GM10248 (cell line): ENCODE measurements at regions not wholly inside any gene's neighbourhood (a gene's known extent, or its start where the extent isn't known, plus 50 kb on each side); places are given as distances from the start of the nearest gene placed in this dataset.
"Not testable (repeated sequence)": the region's sequence is repeated elsewhere in the genome, so short reads cannot be mapped to it uniquely, and the experiment has no call there.

Experiments used
- CTCF ChIA-PET: fragments of 300-600 bp; sonication (Branson Sonifier 250); formaldehyde crosslinking; extraction: SDS; loops from one replicate; lab custom pipeline; 2021; ENCODE audit warnings: antibody characterized with exemption; lab: Yijun Ruan, JAX
- POLR2A ChIA-PET: fragments of 350-650 bp; sonication (Branson Sonifier 250); formaldehyde crosslinking; extraction: SDS; loops from one replicate; lab custom pipeline; 2020; ENCODE audit warnings: antibody characterized with exemption; lab: Yijun Ruan, JAX
- DNase-seq: peaks from one replicate; pipeline ENCODE4 v3.0.0; 2012; ENCODE audit errors: extremely low spot score

- POLR2A ChIA-PET, DNase-seq, CTCF ChIA-PET: not testable (repeated sequence)
These were observed 2240.6 kb downstream of the EPHA3 start for GRCh38 chr3:91348064-91348463.

DNA sequence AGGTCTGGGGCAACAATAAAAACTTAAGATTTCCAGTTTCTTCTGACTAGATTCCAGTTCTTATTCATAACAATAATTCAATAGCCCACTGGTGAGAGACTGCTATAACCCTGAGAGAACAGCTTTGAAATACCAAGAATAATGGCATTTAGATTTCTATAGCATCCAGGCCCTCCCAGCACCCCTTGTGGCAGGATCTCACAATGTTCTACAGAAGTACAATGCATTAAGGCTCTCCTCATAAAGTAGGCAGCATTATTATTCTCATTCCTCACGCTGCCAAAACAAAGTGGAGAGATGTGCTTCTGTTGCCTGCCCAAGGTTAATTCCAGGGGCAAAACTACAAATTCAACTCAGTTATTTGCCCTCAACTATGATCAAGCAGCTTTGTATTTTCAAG lies 2241.7 kb downstream of the EPHA3 start:
- POLR2A ChIA-PET, DNase-seq, CTCF ChIA-PET: not testable (repeated sequence)

GRCh38 chr3:91352161-91352560 lies 2244.7 kb downstream of the EPHA3 start:
- CTCF ChIA-PET, POLR2A ChIA-PET, DNase-seq: not testable (repeated sequence)

DNA sequence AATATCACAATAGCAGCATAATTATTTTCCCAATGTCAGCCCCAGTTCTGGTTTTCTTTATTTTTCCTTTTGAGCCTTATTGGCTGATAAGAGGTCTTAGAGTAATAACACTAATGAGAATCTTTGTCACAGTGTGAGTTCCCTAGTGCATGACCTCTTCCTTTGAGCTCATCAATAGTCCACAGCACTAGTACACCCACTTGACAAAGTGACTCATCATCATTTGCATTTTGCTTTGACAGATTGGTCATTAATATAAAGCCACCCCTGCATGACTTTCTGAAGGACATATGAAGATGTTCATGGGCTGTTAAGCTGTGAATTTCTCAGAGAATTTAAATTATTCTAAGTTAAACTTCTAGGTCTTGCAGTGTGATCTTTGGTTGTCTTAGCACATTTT lies 2251.9 kb downstream of the EPHA3 start:
- DNase-seq, CTCF ChIA-PET: not testable (repeated sequence)

DNA sequence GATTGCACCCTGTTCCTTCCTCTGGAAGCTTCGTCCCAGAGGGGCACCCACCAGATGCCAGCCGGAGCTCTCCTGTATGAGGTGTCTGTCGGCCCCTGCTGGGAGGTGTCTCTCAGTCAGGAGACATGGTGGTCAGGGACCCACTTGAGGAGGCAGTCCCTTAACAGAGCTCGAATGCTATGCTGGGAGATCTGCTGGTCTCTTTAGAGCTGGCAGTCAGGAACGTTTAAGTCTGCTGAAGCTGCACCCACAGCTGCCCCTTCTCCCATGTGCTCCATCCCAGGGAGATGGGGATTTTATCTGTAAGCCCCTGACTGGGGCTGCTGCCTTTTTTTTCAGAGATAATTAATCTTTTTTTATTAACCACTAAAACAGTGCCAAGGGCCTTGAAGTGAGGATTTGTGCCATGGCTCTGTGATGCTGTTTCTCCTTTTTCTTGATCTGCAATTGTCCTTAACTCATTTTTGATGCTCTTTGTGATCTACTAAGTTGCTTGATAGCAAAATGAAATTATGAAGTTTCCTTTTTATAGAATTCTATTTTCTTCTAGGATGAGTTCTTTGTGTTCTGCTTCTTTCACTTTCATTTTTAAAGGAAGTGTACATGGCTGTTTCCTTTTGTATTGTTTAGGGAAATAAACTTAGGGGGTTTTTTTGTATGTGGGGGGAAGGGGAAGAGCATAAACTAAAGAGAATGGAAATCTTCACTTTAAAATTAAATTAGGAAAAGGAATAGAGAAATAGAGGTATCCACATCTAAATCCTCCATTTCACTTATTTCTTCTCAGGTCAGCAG lies 2275.9 kb downstream of the EPHA3 start:
- CTCF ChIA-PET, POLR2A ChIA-PET, DNase-seq: not testable (repeated sequence)

More for the DNA sequence above, 2251.9 kb downstream of the EPHA3 start:
- POLR2A ChIA-PET = not testable (repeated sequence)

GRCh38 chr3:91403938-91404337 lies 2296.5 kb downstream of the EPHA3 start:
- DNase-seq, CTCF ChIA-PET, POLR2A ChIA-PET: not testable (repeated sequence)

- DNase-seq, CTCF ChIA-PET, POLR2A ChIA-PET: not testable (repeated sequence)
These were observed 2334.6 kb downstream of the EPHA3 start for GRCh38 chr3:91442063-91442462.

DNA sequence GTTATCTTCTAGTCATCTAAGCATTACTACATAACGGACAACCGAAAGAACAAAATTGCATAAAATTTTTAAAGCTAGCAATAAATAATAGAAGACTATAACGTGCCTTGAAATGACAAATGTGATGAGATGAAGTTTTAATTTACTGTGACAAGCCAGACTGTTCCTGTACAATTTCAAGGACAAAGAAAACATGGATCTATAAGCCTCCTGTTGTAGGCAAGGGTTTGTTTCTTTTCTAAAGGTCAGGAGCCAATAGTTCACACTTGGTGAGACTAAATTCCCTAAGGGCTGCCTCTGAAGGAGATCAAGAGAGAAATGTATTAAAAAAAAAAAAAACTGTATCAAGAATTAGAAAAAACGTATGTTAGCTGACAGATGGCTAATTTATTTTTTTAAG lies 2335.1 kb downstream of the EPHA3 start:
- DNase-seq, CTCF ChIA-PET, POLR2A ChIA-PET: not testable (repeated sequence)

GRCh38 chr3:91448379-91448778 lies 2341.0 kb downstream of the EPHA3 start:
- CTCF ChIA-PET = interaction anchor here (1.9 kb wide), 1 partner anchor 12 kb away, joined by 4 read pairs; no protein-coding TSS in a partner anchor
- DNase-seq, POLR2A ChIA-PET: not testable (repeated sequence)

GRCh38 chr3:91466517-91466916 lies 2359.1 kb downstream of the EPHA3 start:
- CTCF ChIA-PET, DNase-seq, POLR2A ChIA-PET: not testable (repeated sequence)

DNA sequence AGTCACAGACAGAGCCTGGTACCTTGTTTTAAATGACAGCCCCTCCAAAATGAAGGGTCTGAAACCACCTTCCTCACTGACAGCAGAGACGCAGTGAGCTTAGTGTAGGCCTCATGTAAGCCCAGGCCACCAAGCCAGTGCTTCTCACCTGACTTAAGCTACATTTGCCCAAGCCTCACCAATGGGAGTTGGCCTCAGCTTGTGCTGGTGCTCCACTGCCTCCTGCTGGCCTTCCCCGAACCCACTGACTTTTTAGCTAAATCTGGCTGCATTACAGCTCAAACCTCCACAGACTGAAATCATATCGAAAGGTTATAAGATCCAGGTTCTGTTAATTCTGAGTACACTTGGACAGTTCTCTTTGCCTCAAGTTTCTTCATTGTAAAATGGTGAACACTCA lies 2361.8 kb downstream of the EPHA3 start:
- POLR2A ChIA-PET, DNase-seq, CTCF ChIA-PET: not testable (repeated sequence)

- DNase-seq, CTCF ChIA-PET, POLR2A ChIA-PET: not testable (repeated sequence)
These were observed 2377.6 kb downstream of the EPHA3 start for GRCh38 chr3:91485026-91485425.

- CTCF ChIA-PET, DNase-seq, POLR2A ChIA-PET: not testable (repeated sequence)
These were observed 2378.5 kb downstream of the EPHA3 start for GRCh38 chr3:91485891-91486290.

DNA sequence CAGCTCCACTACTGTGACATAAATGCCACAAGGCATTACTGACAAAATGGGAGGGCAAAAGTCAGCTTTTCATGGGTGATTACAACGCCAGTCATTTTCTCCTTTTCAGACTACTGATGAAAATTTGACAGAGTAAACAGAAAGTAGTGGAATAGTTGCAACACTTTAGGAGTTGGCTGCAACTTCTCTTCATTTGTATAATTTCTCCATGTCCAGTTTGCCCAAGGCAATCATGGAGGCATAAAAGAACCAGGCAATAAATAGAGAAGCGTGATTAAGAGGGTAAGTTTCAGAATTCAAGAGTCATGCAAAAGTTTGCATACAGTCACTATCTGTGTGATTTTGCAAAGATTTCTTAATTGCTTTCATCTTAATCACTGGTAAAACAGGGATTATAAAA lies 2390.3 kb downstream of the EPHA3 start:
- DNase-seq, CTCF ChIA-PET, POLR2A ChIA-PET: not testable (repeated sequence)

- DNase-seq, POLR2A ChIA-PET, CTCF ChIA-PET: not testable (repeated sequence)
These were observed 2392.4 kb downstream of the EPHA3 start for GRCh38 chr3:91499850-91500249.

DNA sequence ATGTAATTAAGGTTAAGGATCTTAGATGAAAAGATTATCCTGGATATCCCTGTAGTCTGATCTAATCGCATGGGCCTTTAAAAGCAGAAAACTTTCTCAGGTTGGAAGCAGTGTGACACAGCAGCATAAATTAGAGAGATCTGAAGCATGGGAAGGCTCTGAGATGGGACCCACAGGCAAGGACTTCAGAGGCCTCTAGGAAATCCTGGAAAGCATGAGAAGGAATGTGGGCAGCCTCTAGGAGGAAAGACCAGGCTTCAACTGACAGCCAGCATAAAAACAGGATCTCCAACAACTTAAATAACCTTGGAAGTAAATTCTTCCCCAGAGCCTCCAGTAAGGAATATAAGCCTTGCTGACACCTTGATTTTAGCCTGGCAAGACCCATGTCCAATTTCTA lies 2397.5 kb downstream of the EPHA3 start:
- POLR2A ChIA-PET, CTCF ChIA-PET, DNase-seq: not testable (repeated sequence)
